Ovary (tissue), 3 donors: ENCODE measurements at regions not wholly inside any gene's neighbourhood (a gene's known extent, or its start where the extent isn't known, plus 50 kb on each side); places are given as distances from the start of the nearest gene placed in this dataset.

ENCODE experiments used
- EP300 ChIP-seq: sonication (generic); formaldehyde crosslinking; IDR thresholded peaks from one replicate; pipeline ENCODE4 v1.6.1; 2017; ENCODE audit warnings: antibody characterized with exemption
- POLR2A ChIP-seq: fragments of 450-650 bp; IDR thresholded peaks from one replicate; pipeline ENCODE4 v1.6.1; 2017; ENCODE audit warnings: antibody characterized with exemption, mild to moderate bottlenecking, moderate library complexity
- TF ChIP-seq, protein P1 (sequence below), 3 donors: fragments of 450-650 bp in 2 of 3; fragments of 200-600 bp in 1 of 3; IDR thresholded peaks; one replicate each; pipeline versions ENCODE4 v1.5.1 to v1.8.0; 2016 to 2022; ENCODE audit warnings: antibody characterized with exemption in 3 of 3, mild to moderate bottlenecking in 1 of 3
- donor health status: DM: no; HTN: no; CAD: no.

DNA sequence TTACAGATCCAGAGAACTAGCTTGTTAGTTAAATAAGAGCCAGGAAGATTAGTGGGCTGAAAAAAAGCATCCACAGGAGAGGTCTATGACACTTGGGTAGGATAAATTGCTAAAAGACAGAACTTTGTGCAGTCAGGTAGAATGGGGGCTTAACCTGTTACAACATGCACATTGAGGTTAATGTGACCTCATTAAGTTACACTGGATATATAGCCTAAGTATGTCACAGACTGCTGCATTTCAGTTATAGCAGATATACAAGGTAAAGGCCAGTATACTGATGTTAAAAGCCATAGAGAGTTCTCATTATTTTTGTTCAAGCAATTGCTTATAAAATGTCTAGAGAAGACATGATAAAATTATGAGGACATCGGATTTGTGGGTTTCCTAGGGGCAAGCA, 1179.9 kb upstream of the PCDH9 start:
- TF ChIP-seq, protein P1, sequence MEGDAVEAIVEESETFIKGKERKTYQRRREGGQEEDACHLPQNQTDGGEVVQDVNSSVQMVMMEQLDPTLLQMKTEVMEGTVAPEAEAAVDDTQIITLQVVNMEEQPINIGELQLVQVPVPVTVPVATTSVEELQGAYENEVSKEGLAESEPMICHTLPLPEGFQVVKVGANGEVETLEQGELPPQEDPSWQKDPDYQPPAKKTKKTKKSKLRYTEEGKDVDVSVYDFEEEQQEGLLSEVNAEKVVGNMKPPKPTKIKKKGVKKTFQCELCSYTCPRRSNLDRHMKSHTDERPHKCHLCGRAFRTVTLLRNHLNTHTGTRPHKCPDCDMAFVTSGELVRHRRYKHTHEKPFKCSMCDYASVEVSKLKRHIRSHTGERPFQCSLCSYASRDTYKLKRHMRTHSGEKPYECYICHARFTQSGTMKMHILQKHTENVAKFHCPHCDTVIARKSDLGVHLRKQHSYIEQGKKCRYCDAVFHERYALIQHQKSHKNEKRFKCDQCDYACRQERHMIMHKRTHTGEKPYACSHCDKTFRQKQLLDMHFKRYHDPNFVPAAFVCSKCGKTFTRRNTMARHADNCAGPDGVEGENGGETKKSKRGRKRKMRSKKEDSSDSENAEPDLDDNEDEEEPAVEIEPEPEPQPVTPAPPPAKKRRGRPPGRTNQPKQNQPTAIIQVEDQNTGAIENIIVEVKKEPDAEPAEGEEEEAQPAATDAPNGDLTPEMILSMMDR (IDR thresholded peaks at IDR 0.05), result no peak
- no peak for TF ChIP-seq EP300
- no peak for TF ChIP-seq POLR2A
